Ishikawa (cell line): ENCODE measurements at regions not wholly inside any gene's neighbourhood (a gene's known extent, or its start where the extent isn't known, plus 50 kb on each side); places are given as distances from the start of the nearest gene placed in this dataset.
A peak's percentile ranks its signal among the peaks of the same experiment; 100 is the strongest.

ENCODE experiments used
- CEBPB ChIP-seq: IDR thresholded peaks from 2 replicates; pipeline ENCODE4 v1.6.1; 2012
- CREB1 ChIP-seq: IDR thresholded peaks from 2 replicates; pipeline ENCODE4 v1.6.1; 2012; ENCODE audit warnings: low read depth
- EGR1 ChIP-seq: IDR thresholded peaks from 2 replicates; pipeline ENCODE4 v1.6.1; 2012
- EP300 ChIP-seq: IDR thresholded peaks from 2 replicates; pipeline ENCODE4 v1.6.1; 2012; ENCODE audit warnings: borderline replicate concordance
- FOXM1 ChIP-seq: IDR thresholded peaks from 2 replicates; pipeline ENCODE4 v1.6.1; 2012; ENCODE audit warnings: low read depth, borderline replicate concordance
- MAX ChIP-seq: IDR thresholded peaks from 2 replicates; pipeline ENCODE4 v1.6.1; 2012
- NFIC ChIP-seq: IDR thresholded peaks from 2 replicates; pipeline ENCODE4 v1.6.1; 2012
- RAD21 ChIP-seq: IDR thresholded peaks from 2 replicates; pipeline ENCODE4 v1.6.1; 2012; ENCODE audit warnings: low read depth
- REST ChIP-seq: IDR thresholded peaks from 2 replicates; pipeline ENCODE4 v1.6.1; 2012; ENCODE audit warnings: low read depth, mild to moderate bottlenecking
- TAF1 ChIP-seq: IDR thresholded peaks from 2 replicates; pipeline ENCODE4 v1.6.1; 2012; ENCODE audit warnings: low read depth, mild to moderate bottlenecking
- TCF12 ChIP-seq: IDR thresholded peaks from 2 replicates; pipeline ENCODE4 v1.6.1; 2012; ENCODE audit warnings: low read depth
- TEAD4 ChIP-seq: IDR thresholded peaks from 2 replicates; pipeline ENCODE4 v1.6.1; 2012
- USF1 ChIP-seq: IDR thresholded peaks from 2 replicates; pipeline ENCODE4 v1.6.1; 2012
- YY1 ChIP-seq: IDR thresholded peaks from 2 replicates; pipeline ENCODE4 v1.6.1; 2012; ENCODE audit warnings: low read depth
- ZBTB7A ChIP-seq: IDR thresholded peaks from 2 replicates; pipeline ENCODE4 v1.6.1; 2012; ENCODE audit warnings: low read depth

GRCh38 chr12:90280564-90281058, 572.0 kb upstream of the ATP2B1 start:
- TF ChIP-seq NFIC, result no peak
- TF ChIP-seq CREB1, result no peak
- TF ChIP-seq FOXM1, result no peak
- TF ChIP-seq TAF1, result no peak
- no peak for TF ChIP-seq TCF12

GRCh38 chr12:90280033-90280432, 571.4 kb upstream of the ATP2B1 start:
- TF ChIP-seq CEBPB (no peak), EGR1 (no peak), EP300 (no peak), REST (no peak), RAD21 (no peak), YY1 (no peak), CREB1 (no peak), TCF12 (no peak), MAX (no peak), TEAD4 (no peak), ZBTB7A (no peak), USF1 (no peak), FOXM1 (no peak), TAF1 (no peak)

GRCh38 chr12:90275088-90275487, 566.5 kb upstream of the ATP2B1 start:
- TF ChIP-seq YY1 (no peak), CEBPB (no peak), ZBTB7A (no peak)

- TF ChIP-seq REST, result no peak
- TF ChIP-seq CEBPB, result no peak
- peak; percentile 52 for TF ChIP-seq RAD21
Measured at GRCh38 chr12:90274407-90274806, 565.8 kb upstream of the ATP2B1 start.

GRCh38 chr12:90268574-90268973, 559.9 kb upstream of the ATP2B1 start:
- TF ChIP-seq TEAD4 (no peak), TAF1 (no peak), CREB1 (no peak), REST (no peak), MAX (no peak), FOXM1 (no peak), RAD21 (no peak), EGR1 (no peak), ZBTB7A (no peak), EP300 (no peak)

- TF ChIP-seq REST (no peak), EGR1 (no peak), TCF12 (no peak), FOXM1 (no peak), YY1 (no peak), MAX (no peak), EP300 (no peak), CREB1 (no peak), CEBPB (no peak), USF1 (no peak), TAF1 (no peak), ZBTB7A (no peak), NFIC (no peak), RAD21 (no peak), TEAD4 (no peak)
Measured at GRCh38 chr12:90262251-90262650, 553.6 kb upstream of the ATP2B1 start.
